C4-2B (cell line): ENCODE measurements at regions not wholly inside any gene's neighbourhood (a gene's known extent, or its start where the extent isn't known, plus 50 kb on each side); places are given as distances from the start of the nearest gene placed in this dataset.

Experiments
- H3K27ac ChIP-seq: fragments of 450-650 bp; 2 replicates; pipeline ENCODE4 v1.5.1; 2017
- ZFX ChIP-seq: fragments of 450-650 bp; IDR thresholded peaks from 2 replicates; pipeline ENCODE4 v1.6.1; 2017
- TF ChIP-seq, protein P1 (sequence below): fragments of 450-650 bp; conservative IDR thresholded peaks from 2 replicates; pipeline ENCODE4 v1.5.1; 2017; ENCODE audit warnings: mild to moderate bottlenecking

DNA sequence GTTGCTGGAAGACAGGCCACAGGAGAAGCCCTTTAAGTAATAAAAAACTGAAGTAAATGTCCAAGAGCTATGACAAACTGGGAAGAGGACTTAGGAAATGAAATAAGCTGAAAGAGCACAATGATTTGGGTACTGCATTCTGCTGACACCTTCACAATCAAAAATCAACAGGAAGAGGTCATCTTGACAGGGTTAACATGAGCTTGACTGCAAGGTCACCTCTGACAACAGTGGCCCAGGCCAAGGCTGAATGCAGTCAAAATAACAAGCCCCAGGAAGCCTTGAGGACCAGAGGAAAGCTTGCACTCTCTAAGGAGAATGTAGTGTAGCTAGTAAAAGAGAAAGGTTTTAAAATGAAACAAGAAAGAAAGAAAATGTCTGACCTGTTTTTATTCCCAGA lies 179.3 kb downstream of the SEC16B start:
- TF ChIP-seq ZFX: no peak
- TF ChIP-seq, protein P1, sequence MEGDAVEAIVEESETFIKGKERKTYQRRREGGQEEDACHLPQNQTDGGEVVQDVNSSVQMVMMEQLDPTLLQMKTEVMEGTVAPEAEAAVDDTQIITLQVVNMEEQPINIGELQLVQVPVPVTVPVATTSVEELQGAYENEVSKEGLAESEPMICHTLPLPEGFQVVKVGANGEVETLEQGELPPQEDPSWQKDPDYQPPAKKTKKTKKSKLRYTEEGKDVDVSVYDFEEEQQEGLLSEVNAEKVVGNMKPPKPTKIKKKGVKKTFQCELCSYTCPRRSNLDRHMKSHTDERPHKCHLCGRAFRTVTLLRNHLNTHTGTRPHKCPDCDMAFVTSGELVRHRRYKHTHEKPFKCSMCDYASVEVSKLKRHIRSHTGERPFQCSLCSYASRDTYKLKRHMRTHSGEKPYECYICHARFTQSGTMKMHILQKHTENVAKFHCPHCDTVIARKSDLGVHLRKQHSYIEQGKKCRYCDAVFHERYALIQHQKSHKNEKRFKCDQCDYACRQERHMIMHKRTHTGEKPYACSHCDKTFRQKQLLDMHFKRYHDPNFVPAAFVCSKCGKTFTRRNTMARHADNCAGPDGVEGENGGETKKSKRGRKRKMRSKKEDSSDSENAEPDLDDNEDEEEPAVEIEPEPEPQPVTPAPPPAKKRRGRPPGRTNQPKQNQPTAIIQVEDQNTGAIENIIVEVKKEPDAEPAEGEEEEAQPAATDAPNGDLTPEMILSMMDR: no peak

GRCh38 chr1:177789956-177790355 lies 179.9 kb downstream of the SEC16B start:
- TF ChIP-seq ZFX: no peak
- TF ChIP-seq, protein P1: no peak
- no peak overlapping the region for H3K27ac ChIP-seq

More for the DNA sequence above, 179.3 kb downstream of the SEC16B start:
- H3K27ac ChIP-seq: no peak overlapping the region

DNA sequence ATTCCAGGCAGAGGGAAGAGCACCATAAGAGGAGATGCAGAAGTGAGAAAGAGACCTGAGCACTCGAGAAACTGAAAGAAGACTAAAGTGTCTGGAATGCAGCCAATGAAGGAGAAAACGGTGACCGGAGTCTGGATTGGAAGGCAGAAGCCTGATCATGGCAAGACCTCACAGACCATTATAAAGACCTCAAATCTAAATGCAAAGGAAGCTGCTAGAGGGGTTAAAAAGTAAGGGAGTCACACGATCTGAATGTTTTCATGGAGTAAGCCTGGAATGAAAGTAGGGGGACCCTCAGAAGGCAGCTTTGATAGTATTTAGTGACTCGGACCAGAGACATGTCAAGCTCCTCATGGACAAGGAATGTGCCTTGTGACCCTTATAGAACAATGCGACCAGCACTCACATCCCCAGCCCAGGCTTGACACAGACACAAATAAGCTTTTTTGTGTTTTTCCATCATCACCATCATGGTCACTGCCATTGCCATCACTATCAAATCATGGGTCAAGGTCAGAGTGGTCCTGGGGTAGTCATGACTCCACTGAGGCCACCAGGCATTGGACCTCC lies 183.6 kb downstream of the SEC16B start:
- H3K27ac ChIP-seq: no peak overlapping the region
- TF ChIP-seq, protein P1: no peak
- TF ChIP-seq ZFX: no peak

DNA sequence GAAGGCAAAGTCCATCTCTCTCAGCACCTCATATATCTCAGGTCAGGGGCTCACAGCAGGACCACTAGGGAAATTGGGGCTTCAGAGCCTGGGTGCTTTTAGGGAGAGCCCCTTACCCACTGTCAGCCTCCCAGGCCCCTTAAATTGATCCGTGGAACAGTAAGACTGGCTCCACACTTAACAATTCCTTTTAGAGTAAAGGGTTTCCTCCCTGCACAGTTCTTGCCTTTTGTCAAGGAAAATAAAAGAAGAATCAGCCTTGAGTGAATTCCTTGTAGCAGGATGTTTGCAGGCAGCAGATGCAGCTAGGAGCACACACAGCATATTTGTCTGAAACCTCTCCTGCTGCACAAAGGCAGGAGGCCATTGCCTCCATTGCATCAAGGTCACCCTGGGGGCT lies 184.9 kb downstream of the SEC16B start:
- TF ChIP-seq, protein P1: no peak
- no peak for TF ChIP-seq ZFX
- H3K27ac ChIP-seq: no peak overlapping the region

- no peak overlapping the region for H3K27ac ChIP-seq
- no peak for TF ChIP-seq ZFX
- TF ChIP-seq, protein P1: no peak
Observed at GRCh38 chr1:177784409-177784808, 185.4 kb downstream of the SEC16B start.

DNA sequence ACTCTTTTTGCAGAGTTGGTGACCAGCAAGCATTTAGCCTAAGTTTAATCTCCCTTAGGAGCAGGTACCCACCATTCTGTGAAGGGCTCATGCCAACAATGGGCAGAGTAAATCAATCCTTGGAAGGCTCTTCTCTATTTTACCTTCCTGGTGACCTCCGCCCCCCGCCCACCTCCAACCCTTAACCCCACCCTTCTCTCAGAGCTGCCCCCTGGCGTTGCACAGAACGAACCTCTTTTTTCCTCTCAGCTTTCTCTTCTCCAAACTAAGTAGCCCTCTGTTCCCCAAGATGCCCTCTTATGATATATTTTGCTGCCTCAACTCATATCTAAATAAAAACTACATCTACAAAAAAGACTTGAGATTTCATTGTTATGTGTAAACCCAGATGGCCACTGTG lies 186.8 kb downstream of the SEC16B start:
- TF ChIP-seq, protein P1: peak; percentile 37
- TF ChIP-seq ZFX: no peak
- H3K27ac ChIP-seq: no peak overlapping the region

DNA sequence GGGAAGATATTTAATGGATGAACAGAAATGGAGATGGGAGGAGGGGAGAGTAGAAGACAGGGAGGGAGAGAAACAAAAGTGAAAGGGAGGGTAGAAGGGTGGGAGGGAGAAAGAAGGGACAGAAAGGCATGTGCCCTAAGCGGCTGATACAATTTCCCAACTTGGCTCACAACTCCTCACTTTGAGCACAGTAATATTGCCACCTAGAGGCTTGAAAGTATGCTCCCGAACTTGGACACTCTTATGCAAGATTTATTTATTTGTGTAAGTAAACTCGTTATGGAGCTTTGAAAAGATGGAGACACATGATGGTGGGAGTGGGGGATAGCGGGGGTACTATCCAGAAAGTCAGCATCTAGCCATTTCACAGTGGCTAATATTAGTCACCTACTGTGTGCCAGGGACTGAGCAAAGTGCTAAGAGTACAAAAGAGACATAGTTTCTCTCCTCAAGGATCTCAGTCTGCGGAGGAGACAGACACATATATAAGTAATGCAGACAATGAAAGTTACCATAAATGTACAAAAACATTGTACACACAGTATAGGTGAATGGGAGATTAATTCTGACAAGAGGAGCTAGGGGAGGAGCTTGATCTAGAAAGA lies 189.7 kb downstream of the SEC16B start:
- no peak overlapping the region for H3K27ac ChIP-seq
- TF ChIP-seq, protein P1: peak; percentile 73
- TF ChIP-seq ZFX: no peak
